ENCODE measurements at regions not wholly inside any gene's neighbourhood (a gene's known extent, or its start where the extent isn't known, plus 50 kb on each side); places are given as distances from the start of the nearest gene placed in this dataset.

DNA sequence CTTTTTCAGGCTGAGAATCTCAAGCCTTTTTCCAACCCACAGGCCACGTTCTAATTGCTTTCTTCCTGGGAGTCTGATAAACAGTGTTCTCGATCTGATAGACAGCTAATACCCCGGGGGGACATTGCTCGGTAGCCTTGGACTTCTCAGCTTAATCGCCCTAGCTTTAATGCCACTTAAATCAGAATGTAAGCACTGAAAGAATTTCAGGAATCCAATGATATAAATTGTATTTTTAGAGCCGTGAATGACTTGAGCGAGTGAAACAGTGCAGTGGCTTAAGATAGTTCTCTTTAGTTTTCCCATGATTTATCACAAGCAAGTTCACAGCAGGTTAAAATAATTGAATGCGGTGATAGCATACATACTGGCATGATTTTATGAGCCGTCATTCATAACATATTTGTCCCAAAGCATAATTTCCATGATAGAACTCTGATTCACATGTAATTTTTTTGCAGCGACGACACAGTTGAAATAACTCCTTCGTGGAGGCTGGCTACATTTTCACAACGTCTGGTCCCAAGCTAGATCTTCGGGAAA is 116.1 kb upstream of the MYOCD start:
- TF ChIP-seq, protein P1, sequence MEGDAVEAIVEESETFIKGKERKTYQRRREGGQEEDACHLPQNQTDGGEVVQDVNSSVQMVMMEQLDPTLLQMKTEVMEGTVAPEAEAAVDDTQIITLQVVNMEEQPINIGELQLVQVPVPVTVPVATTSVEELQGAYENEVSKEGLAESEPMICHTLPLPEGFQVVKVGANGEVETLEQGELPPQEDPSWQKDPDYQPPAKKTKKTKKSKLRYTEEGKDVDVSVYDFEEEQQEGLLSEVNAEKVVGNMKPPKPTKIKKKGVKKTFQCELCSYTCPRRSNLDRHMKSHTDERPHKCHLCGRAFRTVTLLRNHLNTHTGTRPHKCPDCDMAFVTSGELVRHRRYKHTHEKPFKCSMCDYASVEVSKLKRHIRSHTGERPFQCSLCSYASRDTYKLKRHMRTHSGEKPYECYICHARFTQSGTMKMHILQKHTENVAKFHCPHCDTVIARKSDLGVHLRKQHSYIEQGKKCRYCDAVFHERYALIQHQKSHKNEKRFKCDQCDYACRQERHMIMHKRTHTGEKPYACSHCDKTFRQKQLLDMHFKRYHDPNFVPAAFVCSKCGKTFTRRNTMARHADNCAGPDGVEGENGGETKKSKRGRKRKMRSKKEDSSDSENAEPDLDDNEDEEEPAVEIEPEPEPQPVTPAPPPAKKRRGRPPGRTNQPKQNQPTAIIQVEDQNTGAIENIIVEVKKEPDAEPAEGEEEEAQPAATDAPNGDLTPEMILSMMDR (IDR thresholded peaks at IDR 0.05), result no peak
- TF ChIP-seq EP300 (IDR thresholded peaks at IDR 0.05) (no peak), POLR2A (IDR thresholded peaks at IDR 0.05) (no peak), POLR2AphosphoS5 (IDR thresholded peaks at IDR 0.05) (peak in 1 of 3 donors; percentile 20)
